Pons (tissue), 1 donor: ENCODE measurements at regions not wholly inside any gene's neighbourhood (a gene's known extent, or its start where the extent isn't known, plus 50 kb on each side); places are given as distances from the start of the nearest gene placed in this dataset.

Experiments used
- DNase-seq: peaks from one replicate; pipeline ENCODE4 v3.0.0-alpha.2; 2016; ENCODE audit warnings: low spot score

DNA sequence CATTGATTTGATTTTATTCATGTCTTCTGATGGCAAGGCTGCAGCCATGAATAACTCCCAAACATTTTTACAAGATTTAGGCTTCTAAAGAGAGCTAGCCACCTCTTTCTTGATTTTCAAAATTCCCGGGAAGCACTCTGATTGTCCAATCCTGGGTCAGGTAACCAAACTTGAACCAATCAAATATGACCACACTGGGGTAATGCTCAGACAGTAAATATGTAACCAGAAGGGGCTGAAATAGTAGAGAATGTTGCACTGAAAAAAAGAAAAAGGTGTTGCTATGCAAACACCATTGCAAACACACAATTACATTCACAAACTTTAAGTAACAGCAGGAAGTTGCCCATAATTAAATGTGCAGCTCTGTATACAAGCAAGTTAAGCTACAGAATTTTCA is 112.9 kb upstream of the IQCM start:
- DNase-seq, result no peak

DNA sequence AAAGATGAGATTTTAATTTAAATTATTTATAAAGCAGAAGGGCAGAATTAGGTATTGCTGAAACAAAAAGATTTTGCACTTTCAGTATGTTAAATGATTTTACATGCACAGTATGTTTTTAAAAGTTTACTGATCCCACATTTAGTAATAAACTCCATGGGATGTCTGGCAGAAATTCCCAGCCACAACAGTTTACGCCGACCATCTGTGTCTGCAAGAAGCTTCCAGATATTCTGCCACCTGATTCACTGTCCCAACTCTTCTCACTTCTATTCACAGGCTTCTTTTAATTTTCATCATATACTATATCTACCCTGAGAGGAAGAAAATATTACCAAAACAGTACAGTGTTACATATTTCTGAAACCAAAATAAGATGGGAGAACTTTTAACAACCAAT is 115.8 kb upstream of the IQCM start:
- DNase-seq, result no peak

DNA sequence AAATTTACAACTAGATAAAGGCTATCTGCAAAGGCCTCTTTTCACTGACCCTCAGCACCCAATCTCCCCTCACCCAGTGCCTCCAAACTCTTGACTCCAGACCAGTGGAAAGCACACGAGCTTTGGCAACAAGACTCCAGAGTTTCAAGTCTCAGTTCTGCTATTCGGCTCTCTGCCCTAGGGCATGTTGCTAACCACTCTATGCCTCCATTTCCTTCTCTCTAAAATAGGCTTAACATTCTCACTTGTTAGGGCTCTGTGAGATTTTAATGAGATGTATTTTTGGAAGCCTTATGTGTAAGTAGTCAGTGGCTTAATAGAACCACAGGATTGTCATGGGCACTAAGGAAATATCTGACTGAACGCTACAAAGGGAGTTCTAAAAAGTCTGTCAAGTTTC is 116.5 kb upstream of the IQCM start:
- DNase-seq, result no peak

- DNase-seq, result no peak
Observed at GRCh38 chr4:149933120-149933519, 117.5 kb upstream of the IQCM start.

DNA sequence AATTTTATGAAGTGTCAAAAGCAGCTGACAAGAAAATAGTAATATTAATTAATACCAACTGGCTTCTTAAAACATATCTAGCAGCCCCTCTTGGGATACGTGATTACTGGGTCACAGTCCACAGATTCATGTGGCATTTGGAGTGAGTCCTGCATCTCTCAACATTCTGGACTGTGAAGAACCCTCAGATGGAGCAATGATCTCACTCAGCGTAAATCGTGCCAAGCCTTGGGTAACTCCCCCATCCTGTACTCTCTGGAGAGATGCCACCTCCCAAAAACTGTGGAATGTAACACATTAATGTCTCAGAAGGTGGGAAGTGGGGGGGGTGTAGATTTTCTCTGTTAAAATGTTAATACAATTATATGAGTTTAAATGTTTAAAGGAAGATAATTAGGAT is 118.2 kb upstream of the IQCM start:
- DNase-seq, result no peak

DNA sequence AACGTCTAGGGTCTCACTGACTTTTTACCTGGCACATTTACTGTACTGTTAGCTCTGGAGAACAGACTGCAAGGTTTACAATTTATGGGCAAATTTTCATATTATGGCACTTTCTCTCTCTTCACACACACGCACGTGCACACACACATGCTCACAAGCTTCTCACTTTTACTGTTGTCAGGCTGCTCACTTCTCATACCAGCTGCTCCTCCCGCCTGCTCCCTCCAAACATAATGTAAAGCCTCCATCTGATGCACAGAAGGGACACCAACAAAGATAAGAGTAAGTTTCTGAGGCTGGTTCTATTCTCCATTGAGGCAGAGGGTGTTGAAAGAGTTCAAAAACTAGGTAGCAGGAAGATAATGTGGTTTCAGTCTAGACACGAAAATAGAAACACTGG is 128.9 kb upstream of the DCLK2 start:
- DNase-seq, result no peak

- DNase-seq, result no peak
Observed at GRCh38 chr4:149951152-149951900, 126.9 kb upstream of the DCLK2 start.

DNA sequence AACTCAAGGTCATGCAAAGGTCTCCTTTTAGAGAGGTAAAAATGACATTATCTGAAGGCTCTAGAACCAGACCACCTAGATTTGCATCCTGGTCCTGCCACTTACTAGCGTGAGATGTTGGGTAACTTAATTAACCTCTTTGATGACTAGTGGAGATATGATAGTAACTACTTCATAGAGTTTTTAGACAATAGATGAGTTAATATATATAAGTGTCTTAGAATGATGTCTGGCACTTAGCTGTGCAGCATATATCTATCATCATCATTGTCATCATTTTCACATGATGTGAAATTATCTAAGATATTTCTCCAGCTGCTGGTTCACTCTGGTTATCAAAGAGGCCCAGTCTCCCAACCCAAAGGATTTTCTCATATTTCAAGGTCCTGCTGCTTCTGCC is 126.1 kb upstream of the DCLK2 start:
- DNase-seq, result no peak

DNA sequence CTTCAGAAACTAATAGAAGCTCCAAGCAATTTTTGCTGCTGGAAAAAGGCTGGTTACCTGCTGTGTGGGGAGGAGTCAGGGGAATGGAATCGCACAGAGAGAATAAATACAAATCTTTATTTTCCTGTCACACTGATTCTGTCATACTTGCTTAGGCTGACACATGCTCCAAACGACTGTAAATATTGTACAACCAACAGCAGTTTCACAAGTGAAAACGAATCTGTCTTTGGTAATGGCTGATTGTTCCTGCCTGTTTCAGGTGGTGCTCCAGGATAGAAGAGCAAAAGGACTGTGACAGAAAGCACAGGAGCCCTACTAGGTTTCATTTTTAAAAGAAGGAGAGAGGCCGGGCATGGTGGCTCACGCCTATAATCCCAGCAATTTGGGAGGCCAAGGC is 125.5 kb upstream of the DCLK2 start:
- DNase-seq, result no peak

DNA sequence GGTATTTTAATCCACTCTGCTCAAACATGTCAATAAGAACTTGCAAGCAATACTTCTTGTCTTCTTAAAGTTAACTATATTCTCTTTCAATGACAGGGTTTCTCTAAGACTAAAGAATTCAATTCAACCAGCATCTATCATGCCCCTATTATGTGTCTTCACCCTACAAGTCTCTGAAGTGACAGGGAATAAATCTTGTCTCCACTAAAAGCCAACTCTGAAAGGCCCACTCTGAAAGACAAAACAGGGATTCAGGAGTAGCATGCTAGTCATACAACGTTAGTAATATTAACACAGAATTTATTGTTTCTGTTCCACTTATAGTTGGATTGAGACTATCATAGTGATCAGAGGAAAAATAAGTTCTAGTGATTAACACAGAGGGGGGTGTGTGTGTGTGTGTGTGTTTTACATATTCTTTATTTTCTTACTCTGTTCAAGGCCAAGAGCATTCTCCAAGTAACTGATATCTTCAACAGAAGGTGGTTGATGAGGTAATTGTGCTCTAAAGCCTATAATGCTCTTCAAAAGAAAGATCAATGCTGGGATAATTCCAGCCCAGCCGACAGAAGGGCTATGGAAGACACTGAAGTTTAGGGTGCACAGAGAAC is 122.4 kb upstream of the DCLK2 start:
- DNase-seq, result no peak

GRCh38 chr4:149956678-149957077 is 121.6 kb upstream of the DCLK2 start:
- DNase-seq, result no peak

GRCh38 chr4:149961876-149962597 is 116.2 kb upstream of the DCLK2 start:
- DNase-seq, result no peak

DNA sequence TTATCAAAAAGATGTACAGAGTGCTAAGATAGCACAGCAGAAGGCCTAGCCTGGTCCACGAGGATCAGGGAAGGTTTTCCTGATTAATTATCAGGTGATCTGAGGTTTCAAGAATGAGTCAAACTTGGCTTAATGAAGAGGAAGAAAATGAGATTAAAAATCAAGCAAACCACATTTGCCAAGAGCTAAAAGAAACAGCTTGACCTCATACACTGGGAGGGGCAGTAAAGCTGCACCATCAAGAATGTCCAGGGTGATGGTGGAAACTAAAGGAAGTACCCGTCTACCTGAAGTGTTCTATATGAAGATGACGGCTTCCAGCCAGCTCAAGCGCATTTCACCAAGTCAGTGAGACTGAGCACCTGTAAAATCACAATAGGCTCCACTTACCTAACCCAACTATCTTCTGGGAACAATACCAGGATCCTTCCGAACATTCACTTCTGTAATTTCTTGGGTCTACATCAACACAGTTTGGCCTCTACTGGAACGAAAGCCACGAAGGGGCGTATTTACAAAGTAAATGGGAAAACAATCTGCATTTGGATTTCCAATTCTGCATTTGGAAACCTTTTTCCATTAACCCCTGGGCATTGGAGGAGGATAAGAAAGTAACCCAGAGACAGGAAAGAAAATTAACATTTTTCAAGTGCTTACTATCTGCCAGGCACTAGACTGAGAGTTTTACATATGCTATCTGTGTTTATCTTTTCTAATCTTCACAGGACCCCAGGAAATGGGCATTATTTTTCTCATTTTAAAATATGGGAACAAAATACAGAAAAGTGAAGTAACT is 114.0 kb upstream of the DCLK2 start:
- DNase-seq, result no peak

- no peak for DNase-seq
Observed at GRCh38 chr4:149965206-149965605, 113.0 kb upstream of the DCLK2 start.

GRCh38 chr4:149972407-149972806 is 105.8 kb upstream of the DCLK2 start:
- no peak for DNase-seq

- no peak for DNase-seq
Observed at GRCh38 chr4:149973181-149973580, 105.1 kb upstream of the DCLK2 start.

GRCh38 chr4:149975172-149975571 is 103.1 kb upstream of the DCLK2 start:
- DNase-seq, result no peak

- no peak for DNase-seq
Observed at GRCh38 chr4:149980121-149980682, 98.0 kb upstream of the DCLK2 start.

GRCh38 chr4:149980941-149981340 is 97.3 kb upstream of the DCLK2 start:
- peak; percentile 66 for DNase-seq

DNA sequence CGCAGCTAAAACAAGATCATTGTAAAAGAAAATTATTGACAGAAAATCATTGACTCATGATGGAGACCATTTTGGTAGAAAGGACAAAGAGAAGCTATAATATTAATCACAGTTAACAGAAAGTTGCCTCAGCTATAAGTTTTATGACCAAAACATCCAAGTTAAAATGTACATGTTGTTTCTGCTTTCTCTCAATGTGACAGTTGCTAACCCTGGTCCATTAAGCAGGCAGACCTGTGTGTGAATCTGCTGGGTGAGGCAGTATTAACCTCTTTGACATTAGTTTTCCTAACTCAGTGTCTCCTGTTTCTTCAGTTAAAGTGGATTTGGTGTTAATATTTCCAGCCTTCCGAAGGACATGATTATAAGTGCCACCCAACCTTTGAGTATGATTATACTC is 94.8 kb upstream of the DCLK2 start:
- no peak for DNase-seq

GRCh38 chr4:149983931-149984330 is 94.3 kb upstream of the DCLK2 start:
- DNase-seq, result no peak

DNA sequence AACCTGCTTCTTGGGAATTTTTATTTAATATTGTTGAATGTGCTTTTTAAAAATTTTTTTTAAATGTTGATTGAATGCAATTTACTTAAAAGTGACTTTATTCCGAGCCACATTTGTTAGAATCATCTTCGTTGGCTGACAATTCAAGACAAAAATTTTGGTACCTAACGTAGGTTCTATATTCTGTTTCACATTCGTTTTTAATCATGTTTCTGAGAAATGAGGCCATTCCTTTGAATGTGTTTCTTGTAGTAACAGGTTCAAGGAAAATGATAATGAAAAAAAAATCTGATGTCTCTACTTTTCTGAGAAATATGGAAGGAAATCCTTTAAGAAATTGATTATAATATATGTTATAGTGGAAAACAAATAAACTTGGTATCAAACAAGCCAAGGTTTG is 92.3 kb upstream of the DCLK2 start:
- no peak for DNase-seq
